GM12878 (cell line): ENCODE measurements at regions not wholly inside any gene's neighbourhood (a gene's known extent, or its start where the extent isn't known, plus 50 kb on each side); places are given as distances from the start of the nearest gene placed in this dataset.

Experiments used
- ATAC-seq: fragments of 200-7000 bp; cut with Tn5 transposase; 3 replicates; pipeline ENCODE4 v1.9.1; 2020; ENCODE audit warnings: mild to moderate bottlenecking, moderate library complexity
- BruUV-seq: library from RNA; stranded (reverse); fragments of 400-500 nt; replicated peaks from 2 replicates; lab custom pipeline; 2021; lab: Mats Ljungman, UMichigan
- CTCF ChIA-PET: fragments of 300-600 bp; sonication (Branson Sonifier 250); formaldehyde crosslinking; extraction: SDS; loops from one replicate; lab custom pipeline; 2021; ENCODE audit warnings: inconsistent platforms; lab: Yijun Ruan, JAX
- POLR2A ChIA-PET: fragments of 350-600 bp; formaldehyde crosslinking; extraction: SDS; loops from one replicate; lab custom pipeline; 2021; ENCODE audit warnings: inconsistent platforms; lab: Charles Lee
- RAD21 ChIA-PET: fragments of 300-600 bp; sonication (Branson Sonifier 250); formaldehyde crosslinking; loops from one replicate; lab custom pipeline; 2023; ENCODE audit warnings: antibody characterized with exemption; ENCODE audit not compliant: unreplicated experiment; lab: Charles Lee
- SMC1A ChIA-PET: fragments of 300-600 bp; sonication (Branson Sonifier 250); formaldehyde crosslinking; loops from one replicate; lab custom pipeline; 2023; ENCODE audit not compliant: unreplicated experiment, uncharacterized antibody; lab: Charles Lee
- DNase-seq: peaks from one replicate; pipeline ENCODE4 v3.0.0-alpha.2; 2011; ENCODE audit warnings: low read depth, low spot score
- FAIRE-seq: peaks from 3 replicates; lab custom pipeline; 2011; peaks lifted over from hg19 to GRCh38; lab: Jason Lieb, UNC
- H2AFZ ChIP-seq: 2 replicates; pipeline ENCODE4 v1.6.0; 2011; ENCODE audit warnings: low read depth, low read length, control low read depth; ENCODE audit not compliant: control insufficient read depth
- H3K27ac ChIP-seq: 2 replicates; pipeline ENCODE4 v1.5.1; 2011; ENCODE audit warnings: control low read depth; ENCODE audit not compliant: control insufficient read depth, insufficient read depth
- H3K27me3 ChIP-seq, 2 experiments: replicated peaks in 1 of 2; 2 replicates each; pipeline versions ENCODE4 v1.6.0 to v1.6.1; 2011; ENCODE audit warnings: low read length in 1 of 2; ENCODE audit not compliant: control insufficient read depth in 2 of 2, insufficient read depth in 2 of 2
- H3K36me3 ChIP-seq, 2 experiments: 2 replicates each; pipeline ENCODE4 v1.5.1; 2011; ENCODE audit warnings: low read length in 1 of 2; ENCODE audit not compliant: control insufficient read depth in 2 of 2, insufficient read depth in 2 of 2
- H3K4me1 ChIP-seq: 2 replicates; pipeline ENCODE4 v1.6.1; 2011; ENCODE audit warnings: mild to moderate bottlenecking, low read length, moderate library complexity, mixed read lengths; ENCODE audit not compliant: control insufficient read depth, insufficient read depth
- H3K4me2 ChIP-seq: 2 replicates; pipeline ENCODE4 v1.6.0; 2011; ENCODE audit warnings: control low read depth; ENCODE audit not compliant: control insufficient read depth, insufficient read depth
- H3K4me3 ChIP-seq: fragments of 200-600 bp; sonication (generic); 2 replicates; pipeline ENCODE4 v1.5.1; 2016
- H3K79me2 ChIP-seq: 2 replicates; pipeline ENCODE4 v1.6.0; 2011; ENCODE audit warnings: low read length; ENCODE audit not compliant: control insufficient read depth, insufficient read depth
- H3K9ac ChIP-seq: 2 replicates; pipeline ENCODE4 v1.8.0; 2011; ENCODE audit warnings: low read length, control low read depth, mixed read lengths; ENCODE audit not compliant: control insufficient read depth, insufficient read depth
- H3K9me3 ChIP-seq: replicated peaks from 3 replicates; pipeline ENCODE4 v1.5.1; 2011; ENCODE audit warnings: mild to moderate bottlenecking, low read length; ENCODE audit not compliant: control insufficient read depth, insufficient read depth
- H4K20me1 ChIP-seq: 2 replicates; pipeline ENCODE4 v1.6.0; 2011; ENCODE audit not compliant: control insufficient read depth, insufficient read depth
- ATF7 ChIP-seq: fragments of 450-650 bp; IDR thresholded peaks from 2 replicates; pipeline ENCODE4 v1.6.1; 2016; ENCODE audit warnings: low read depth, mild to moderate bottlenecking
- BACH1 ChIP-seq: fragments of 450-650 bp; IDR thresholded peaks from 2 replicates; pipeline ENCODE4 v1.6.1; 2017; ENCODE audit warnings: mild to moderate bottlenecking, borderline replicate concordance
- CHD4 ChIP-seq: fragments of 200-600 bp; sonication (generic); IDR thresholded peaks from 2 replicates; pipeline ENCODE4 v1.6.1; 2016; ENCODE audit warnings: mild to moderate bottlenecking
- ETV6 ChIP-seq, 2 experiments: fragments of 450-650 bp in 1 of 2; IDR thresholded peaks in 1 of 2; conservative IDR thresholded peaks in 1 of 2; 2 replicates each; pipeline ENCODE4 v1.6.1; 2014; ENCODE audit warnings: antibody characterized with exemption in 1 of 2, borderline replicate concordance in 1 of 2, low read depth in 1 of 2, mild to moderate bottlenecking in 1 of 2, moderate library complexity in 1 of 2
- LARP7 ChIP-seq: fragments of 450-650 bp; IDR thresholded peaks from 2 replicates; pipeline ENCODE4 v1.6.1; 2017; ENCODE audit warnings: mild to moderate bottlenecking
- RCOR1 ChIP-seq: conservative IDR thresholded peaks from 2 replicates; pipeline ENCODE4 v1.6.1; 2012; ENCODE audit warnings: low read depth, low read length, improper control_type of control experiment
- TCF3 ChIP-seq: IDR thresholded peaks from 2 replicates; pipeline ENCODE4 v1.6.1; 2012; ENCODE audit warnings: low read depth, mild to moderate bottlenecking, low read length, borderline replicate concordance; ENCODE audit not compliant: insufficient read depth
- YY1 ChIP-seq: IDR thresholded peaks from 2 replicates; pipeline ENCODE4 v1.6.1; 2011; ENCODE audit warnings: low read depth, mild to moderate bottlenecking, low read length
- WGBS: methylation state at CpG from one replicate; pipeline ENCODE4 v1.1.6; 2016; ENCODE audit warnings: low lambda C conversion rate; ENCODE audit not compliant: insufficient replicate concordance, insufficient coverage; ENCODE audit errors: missing lambda C conversion rate; 5-methylcytosine and 5-hydroxymethylcytosine counted together
- in situ Hi-C: fragments of 300-500 bp; cut with MboI; formaldehyde crosslinking; loops from 9 replicates; pipeline ENCODE4 v1.14.3; 2018; ENCODE audit warnings: mixed read lengths
- intact Hi-C: fragments of 100-400 bp; cut with micrococcal nuclease; formaldehyde crosslinking; loops from one replicate; pipeline ENCODE4 v1.14.2; 2022; ENCODE audit not compliant: unreplicated experiment
- TF ChIP-seq, protein P1 (sequence below): IDR thresholded peaks from 2 replicates; pipeline ENCODE4 v1.6.1; 2011; ENCODE audit warnings: low read depth, low read length, improper control_type of control experiment, borderline replicate concordance
- TF ChIP-seq, protein P2 (sequence below): IDR thresholded peaks from 2 replicates; pipeline ENCODE4 v1.6.1; 2011; ENCODE audit warnings: low read depth, mild to moderate bottlenecking, low read length, moderate library complexity, borderline replicate concordance; ENCODE audit errors: extremely low read depth
- TF ChIP-seq, protein P3 (sequence below): fragments of 450-650 bp; IDR thresholded peaks from 2 replicates; pipeline ENCODE4 v1.6.1; 2017; ENCODE audit warnings: antibody characterized with exemption, mild to moderate bottlenecking, moderate library complexity

DNA sequence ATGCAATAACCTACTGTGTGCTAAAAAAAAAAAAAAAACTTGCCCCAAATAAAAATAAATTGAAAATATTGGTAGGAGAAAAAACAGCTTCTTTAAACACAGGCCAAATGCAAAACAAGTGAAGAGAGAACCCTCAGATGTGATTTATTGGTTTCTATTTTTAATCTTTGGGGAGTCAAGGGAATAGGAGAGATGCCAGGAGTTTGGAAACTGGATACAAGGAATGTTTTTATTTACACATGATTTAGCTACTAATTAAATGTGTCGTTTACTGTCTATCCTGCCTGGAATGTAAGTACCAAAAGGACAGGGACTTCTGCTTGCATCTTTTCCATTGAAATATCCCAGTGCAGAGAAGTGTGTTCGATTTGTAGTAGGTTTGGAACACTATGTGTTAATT, 810.7 kb downstream of the MAFB start (continued):
- TF ChIP-seq, protein P1, sequence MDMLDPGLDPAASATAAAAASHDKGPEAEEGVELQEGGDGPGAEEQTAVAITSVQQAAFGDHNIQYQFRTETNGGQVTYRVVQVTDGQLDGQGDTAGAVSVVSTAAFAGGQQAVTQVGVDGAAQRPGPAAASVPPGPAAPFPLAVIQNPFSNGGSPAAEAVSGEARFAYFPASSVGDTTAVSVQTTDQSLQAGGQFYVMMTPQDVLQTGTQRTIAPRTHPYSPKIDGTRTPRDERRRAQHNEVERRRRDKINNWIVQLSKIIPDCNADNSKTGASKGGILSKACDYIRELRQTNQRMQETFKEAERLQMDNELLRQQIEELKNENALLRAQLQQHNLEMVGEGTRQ: no peak
- TF ChIP-seq, protein P2, sequence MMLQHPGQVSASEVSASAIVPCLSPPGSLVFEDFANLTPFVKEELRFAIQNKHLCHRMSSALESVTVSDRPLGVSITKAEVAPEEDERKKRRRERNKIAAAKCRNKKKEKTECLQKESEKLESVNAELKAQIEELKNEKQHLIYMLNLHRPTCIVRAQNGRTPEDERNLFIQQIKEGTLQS: no peak
- TF ChIP-seq CHD4 (no peak), LARP7 (no peak)
- TF ChIP-seq, protein P3, sequence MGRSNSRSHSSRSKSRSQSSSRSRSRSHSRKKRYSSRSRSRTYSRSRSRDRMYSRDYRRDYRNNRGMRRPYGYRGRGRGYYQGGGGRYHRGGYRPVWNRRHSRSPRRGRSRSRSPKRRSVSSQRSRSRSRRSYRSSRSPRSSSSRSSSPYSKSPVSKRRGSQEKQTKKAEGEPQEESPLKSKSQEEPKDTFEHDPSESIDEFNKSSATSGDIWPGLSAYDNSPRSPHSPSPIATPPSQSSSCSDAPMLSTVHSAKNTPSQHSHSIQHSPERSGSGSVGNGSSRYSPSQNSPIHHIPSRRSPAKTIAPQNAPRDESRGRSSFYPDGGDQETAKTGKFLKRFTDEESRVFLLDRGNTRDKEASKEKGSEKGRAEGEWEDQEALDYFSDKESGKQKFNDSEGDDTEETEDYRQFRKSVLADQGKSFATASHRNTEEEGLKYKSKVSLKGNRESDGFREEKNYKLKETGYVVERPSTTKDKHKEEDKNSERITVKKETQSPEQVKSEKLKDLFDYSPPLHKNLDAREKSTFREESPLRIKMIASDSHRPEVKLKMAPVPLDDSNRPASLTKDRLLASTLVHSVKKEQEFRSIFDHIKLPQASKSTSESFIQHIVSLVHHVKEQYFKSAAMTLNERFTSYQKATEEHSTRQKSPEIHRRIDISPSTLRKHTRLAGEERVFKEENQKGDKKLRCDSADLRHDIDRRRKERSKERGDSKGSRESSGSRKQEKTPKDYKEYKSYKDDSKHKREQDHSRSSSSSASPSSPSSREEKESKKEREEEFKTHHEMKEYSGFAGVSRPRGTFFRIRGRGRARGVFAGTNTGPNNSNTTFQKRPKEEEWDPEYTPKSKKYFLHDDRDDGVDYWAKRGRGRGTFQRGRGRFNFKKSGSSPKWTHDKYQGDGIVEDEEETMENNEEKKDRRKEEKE: no peak
- TF ChIP-seq, all 136 proteins: peak for 0

DNA sequence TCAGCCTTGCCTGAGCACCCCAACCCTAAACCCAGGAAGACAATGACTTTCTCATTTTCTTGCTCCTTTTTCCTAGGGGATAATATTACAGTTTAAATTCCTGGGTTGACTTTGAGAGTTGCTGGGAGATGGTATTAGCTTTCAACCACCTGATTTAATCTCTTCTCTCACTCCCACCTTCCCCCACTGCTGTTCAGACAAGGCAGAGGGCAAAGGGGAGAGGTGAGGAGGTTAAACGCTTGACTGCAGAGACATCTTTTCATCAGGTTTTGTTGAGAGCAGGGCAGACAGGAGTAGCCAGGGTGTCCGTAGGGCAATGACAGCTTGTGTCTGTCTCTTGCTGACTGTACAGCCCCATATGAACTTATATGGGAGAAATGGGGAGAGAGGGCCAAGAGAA, 811.2 kb downstream of the MAFB start:
- H3K9ac ChIP-seq: no peak overlapping the region
- SMC1A ChIA-PET: interaction anchor here (1.3 kb wide), 1 partner anchor 206 kb away, joined by 3 read pairs; no protein-coding TSS in a partner anchor
- CTCF ChIA-PET: interaction anchor here (1.0 to 1.6 kb wide), 5 partner anchors 49 to 765 kb away, joined by 3 to 5 read pairs (median 4); no protein-coding TSS in a partner anchor
- no peak for DNase-seq
- no TSS peak for BruUV-seq
- no peak overlapping the region for H2AFZ ChIP-seq
- H4K20me1 ChIP-seq: no peaks in the 10 kb centered on the region
- H3K4me1 ChIP-seq: no peaks in the 10 kb centered on the region; the same call in 1 of the 2 replicates
- H3K36me3 ChIP-seq: no peaks in the 10 kb centered on the region
- POLR2A ChIA-PET: no interaction called here
- RAD21 ChIA-PET: interaction anchor here (1.3 kb wide), 1 partner anchor 609 kb away, joined by 5 read pairs; no protein-coding TSS in a partner anchor
- TF ChIP-seq TCF3: no peak
- TF ChIP-seq ATF7: no peak
- no peak for TF ChIP-seq RCOR1
- no peak for TF ChIP-seq ETV6 (conservative IDR thresholded peaks at IDR 0.05 in 1 of 2, IDR thresholded peaks at IDR 0.05 in 1 of 2; ENCODE audit: borderline replicate concordance in 1 of 2, low read depth in 1 of 2)
- no peak for TF ChIP-seq BACH1
- TF ChIP-seq YY1: no peak
- WGBS: 56% methylated on average over 2 of the region's 2 CpGs
- intact Hi-C loops: loop anchor here (10.0 kb wide), 2 partner anchors 103 to 433 kb away; no protein-coding TSS in a partner anchor
- no peak for FAIRE-seq
- ATAC-seq: no peak
- no peak overlapping the region for H3K4me3 ChIP-seq
- H3K27ac ChIP-seq: no peak overlapping the region
- no peaks in the 10 kb centered on the region for H3K79me2 ChIP-seq
- H3K27me3 ChIP-seq: no peaks in the 10 kb centered on the region
- H3K4me2 ChIP-seq: no peak overlapping the region
- in situ Hi-C loops: no loop called here
- no peaks in the 10 kb centered on the region for H3K9me3 ChIP-seq
